ENCODE measurements at regions not wholly inside any gene's neighbourhood (a gene's known extent, or its start where the extent isn't known, plus 50 kb on each side); places are given as distances from the start of the nearest gene placed in this dataset.
"Not testable (repeated sequence)": the region's sequence is repeated elsewhere in the genome, so short reads cannot be mapped to it uniquely, and the experiment has no call there.

DNA sequence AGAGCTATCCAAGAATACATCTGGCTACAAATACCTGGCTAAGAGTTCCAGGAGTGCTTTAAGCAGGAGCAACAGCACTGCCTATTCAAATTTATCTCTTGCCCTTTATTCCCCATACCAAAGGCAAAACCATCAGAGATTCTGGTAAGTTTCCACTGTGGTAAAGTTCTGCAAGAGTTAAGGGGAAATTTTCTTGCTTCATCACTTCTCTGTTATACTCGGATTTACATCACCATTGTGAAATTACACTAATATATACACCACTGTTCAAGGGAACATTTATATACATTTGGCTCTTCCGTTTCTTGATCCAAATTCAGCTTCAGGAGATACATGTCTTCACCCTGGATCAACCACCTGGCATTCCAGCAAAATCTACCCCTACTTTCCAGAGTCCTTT, 70.8 kb upstream of the PTPN13 start:
- no peak for DNase-seq (ENCODE audit: low read depth, low spot score)
- Histone ChIP-seq H3K36me3 (ENCODE audit: control insufficient read depth, insufficient read depth, low read length) (no peaks in the 10 kb centered on the region), H3K27me3 (ENCODE audit: control insufficient read depth, insufficient read depth, low read length) (no peaks in the 10 kb centered on the region), H3K9me3 (ENCODE audit: control insufficient read depth, insufficient read depth, low read length) (no peaks in the 10 kb centered on the region; the same call in 1 of the 2 replicates), H3K27ac (ENCODE audit: low read length) (no peak overlapping the region), H3K4me3 (ENCODE audit: low read length) (no peak overlapping the region), H3K4me1 (ENCODE audit: control insufficient read depth, insufficient read depth, low read length) (no peaks in the 10 kb centered on the region)
- no CpG with 5 or more reads among the region's 2 CpGs for WGBS (ENCODE audit: insufficient coverage, insufficient read length)

DNA sequence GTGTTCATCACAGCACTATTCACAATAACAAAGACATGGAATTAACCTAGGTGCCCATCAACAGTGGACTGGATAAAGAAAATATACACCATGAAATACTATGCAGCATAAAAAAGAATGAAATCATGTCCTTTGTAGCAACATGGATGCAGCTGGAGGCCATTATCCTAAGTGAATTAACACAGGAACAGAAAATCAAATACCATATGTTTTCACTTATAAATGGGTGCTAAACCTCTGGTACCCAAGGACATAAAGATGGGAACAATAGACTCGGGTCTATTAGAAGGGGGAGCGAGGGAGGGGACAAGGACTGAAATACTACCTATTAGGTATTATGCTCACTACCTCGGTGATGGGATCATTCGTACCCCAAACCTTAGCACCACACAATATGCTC, 66.4 kb upstream of the PTPN13 start:
- H3K36me3 ChIP-seq (ENCODE audit: control insufficient read depth, insufficient read depth, low read length); DNase-seq (ENCODE audit: low read depth, low spot score); H3K4me3 ChIP-seq (ENCODE audit: low read length); H3K27ac ChIP-seq (ENCODE audit: low read length); H3K9me3 ChIP-seq (ENCODE audit: control insufficient read depth, insufficient read depth, low read length); H3K27me3 ChIP-seq (ENCODE audit: control insufficient read depth, insufficient read depth, low read length); H3K4me1 ChIP-seq (ENCODE audit: control insufficient read depth, insufficient read depth, low read length): not testable (repeated sequence)
- WGBS (ENCODE audit: insufficient coverage, insufficient read length) = no CpG with 5 or more reads among the region's 4 CpGs

DNA sequence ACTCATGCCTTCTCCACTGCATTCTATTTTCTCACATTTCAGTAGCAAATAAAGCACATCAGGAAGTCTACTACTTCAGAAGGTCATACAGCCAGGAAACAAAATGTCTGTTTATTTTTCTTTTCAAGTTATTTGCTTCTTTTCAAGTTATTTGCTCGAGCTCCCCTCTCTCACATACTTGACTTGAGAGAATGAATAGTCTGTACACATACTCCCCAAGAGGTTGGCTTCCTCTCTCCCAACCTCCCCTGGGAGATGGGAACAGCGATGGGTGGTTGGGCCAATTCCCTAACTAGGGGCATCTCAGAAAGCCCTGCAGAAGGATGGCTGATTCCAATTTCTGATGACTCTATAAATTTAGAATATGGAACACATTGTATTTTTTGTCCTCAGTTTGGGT, 64.7 kb upstream of the PTPN13 start:
- no peak for DNase-seq (ENCODE audit: low read depth, low spot score)
- H3K9me3 ChIP-seq (ENCODE audit: control insufficient read depth, insufficient read depth, low read length) = no peaks in the 10 kb centered on the region

DNA sequence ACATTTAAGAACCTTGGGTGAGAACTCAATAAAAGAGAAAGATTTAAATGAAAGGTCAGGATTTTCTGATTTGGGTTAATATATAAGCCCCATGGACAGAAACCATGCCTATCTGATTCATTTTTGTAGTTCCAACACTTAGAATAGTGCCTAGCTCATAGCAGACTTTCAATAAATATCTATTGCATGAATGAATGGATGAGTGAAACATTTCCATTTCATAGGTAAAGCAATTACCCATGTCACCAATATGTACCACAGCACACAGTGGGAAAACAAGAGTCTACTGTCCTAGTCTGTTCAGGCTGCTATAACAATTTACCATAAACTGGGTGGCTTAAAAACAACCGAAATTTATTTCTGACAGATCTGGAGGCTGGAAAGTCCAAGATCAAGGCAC, 63.9 kb upstream of the PTPN13 start:
- no peaks in the 10 kb centered on the region for H3K36me3 ChIP-seq (ENCODE audit: control insufficient read depth, insufficient read depth, low read length)
- no peak overlapping the region for H3K27ac ChIP-seq (ENCODE audit: low read length)
- H3K9me3 ChIP-seq (ENCODE audit: control insufficient read depth, insufficient read depth, low read length) = no peaks in the 10 kb centered on the region
- H3K4me1 ChIP-seq (ENCODE audit: control insufficient read depth, insufficient read depth, low read length) = no peaks in the 10 kb centered on the region
- no peaks in the 10 kb centered on the region for H3K27me3 ChIP-seq (ENCODE audit: control insufficient read depth, insufficient read depth, low read length)
- DNase-seq (ENCODE audit: low read depth, low spot score) = no peak
- WGBS (ENCODE audit: insufficient coverage, insufficient read length) = no CpG with 5 or more reads among the region's 1 CpG
- H3K4me3 ChIP-seq (ENCODE audit: low read length) = no peak overlapping the region

More for the DNA sequence above, 64.7 kb upstream of the PTPN13 start:
- WGBS (ENCODE audit: insufficient coverage, insufficient read length) = no CpG with 5 or more reads among the region's 2 CpGs
- Histone ChIP-seq H3K27me3 (ENCODE audit: control insufficient read depth, insufficient read depth, low read length) (no peaks in the 10 kb centered on the region), H3K4me3 (ENCODE audit: low read length) (no peak overlapping the region), H3K4me1 (ENCODE audit: control insufficient read depth, insufficient read depth, low read length) (no peaks in the 10 kb centered on the region), H3K27ac (ENCODE audit: low read length) (no peak overlapping the region), H3K36me3 (ENCODE audit: control insufficient read depth, insufficient read depth, low read length) (no peaks in the 10 kb centered on the region)

DNA sequence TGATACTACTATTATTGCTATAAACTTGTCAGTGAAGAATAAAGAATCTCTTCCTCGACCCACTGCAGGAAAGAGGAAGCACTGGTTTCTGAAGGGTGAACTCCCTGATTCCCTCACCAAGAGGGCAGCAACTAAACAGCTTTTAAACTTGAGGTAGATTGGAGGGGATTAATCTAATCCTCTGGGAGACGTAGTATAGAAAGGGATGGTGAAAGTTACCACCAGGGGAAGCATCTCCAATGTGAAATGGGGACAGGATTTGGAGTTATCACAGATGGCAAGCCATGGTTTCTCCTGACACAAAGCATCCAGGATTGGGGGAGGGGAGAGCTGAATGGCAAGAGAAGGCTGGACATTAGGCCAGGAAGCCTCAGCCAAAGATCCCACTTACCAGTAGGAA, 62.7 kb upstream of the PTPN13 start:
- Histone ChIP-seq H3K4me1 (ENCODE audit: control insufficient read depth, insufficient read depth, low read length) (no peaks in the 10 kb centered on the region), H3K9me3 (ENCODE audit: control insufficient read depth, insufficient read depth, low read length) (no peaks in the 10 kb centered on the region), H3K36me3 (ENCODE audit: control insufficient read depth, insufficient read depth, low read length) (no peaks in the 10 kb centered on the region), H3K4me3 (ENCODE audit: low read length) (no peak overlapping the region), H3K27me3 (ENCODE audit: control insufficient read depth, insufficient read depth, low read length) (no peaks in the 10 kb centered on the region), H3K27ac (ENCODE audit: low read length) (no peak overlapping the region)
- no peak for DNase-seq (ENCODE audit: low read depth, low spot score)
- no CpG with 5 or more reads among the region's 2 CpGs for WGBS (ENCODE audit: insufficient coverage, insufficient read length)

DNA sequence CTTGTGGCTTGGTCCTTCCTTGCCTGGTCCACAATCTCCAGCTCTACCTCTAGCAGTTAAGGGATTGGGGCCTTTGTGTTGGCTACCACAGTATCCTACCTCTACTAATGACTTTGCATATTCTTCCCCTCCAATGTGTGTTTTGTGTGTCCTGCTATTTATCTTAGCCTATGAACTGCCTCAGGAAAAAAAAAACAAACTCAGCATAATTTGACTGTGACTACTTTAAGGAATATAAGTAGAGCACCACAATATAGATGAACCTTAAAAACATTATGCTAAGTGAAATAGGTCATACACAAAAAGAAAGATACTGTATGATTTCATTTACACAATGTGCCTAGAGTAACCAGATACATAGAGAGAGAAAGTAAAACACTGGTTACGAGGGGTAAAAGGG, 61.3 kb upstream of the PTPN13 start:
- no peak overlapping the region for H3K4me3 ChIP-seq (ENCODE audit: low read length)
- WGBS (ENCODE audit: insufficient coverage, insufficient read length) = no CpG with 5 or more reads among the region's 1 CpG
- no peaks in the 10 kb centered on the region for H3K4me1 ChIP-seq (ENCODE audit: control insufficient read depth, insufficient read depth, low read length)
- no peaks in the 10 kb centered on the region for H3K9me3 ChIP-seq (ENCODE audit: control insufficient read depth, insufficient read depth, low read length)
- no peak for DNase-seq (ENCODE audit: low read depth, low spot score)
- no peaks in the 10 kb centered on the region for H3K36me3 ChIP-seq (ENCODE audit: control insufficient read depth, insufficient read depth, low read length)
- no peak overlapping the region for H3K27ac ChIP-seq (ENCODE audit: low read length)
- H3K27me3 ChIP-seq (ENCODE audit: control insufficient read depth, insufficient read depth, low read length) = no peaks in the 10 kb centered on the region

DNA sequence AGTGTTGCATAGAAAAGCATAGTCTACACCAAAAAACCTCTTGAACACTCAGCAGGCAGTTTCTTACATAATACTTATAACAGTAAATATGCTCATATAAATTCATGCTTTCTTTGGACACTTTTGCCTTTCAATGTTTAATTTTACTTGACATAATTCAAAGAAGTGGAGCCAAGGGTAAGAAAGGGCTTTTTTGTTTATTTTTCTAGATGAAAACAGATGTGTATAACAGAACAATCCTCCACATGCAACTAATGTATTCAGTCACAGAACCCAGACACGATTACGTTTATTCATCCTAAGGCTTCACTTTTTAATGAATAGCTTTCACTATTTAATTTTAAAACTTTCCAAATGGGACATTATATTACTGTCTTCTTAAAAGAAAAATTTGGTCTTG, 58.0 kb upstream of the PTPN13 start:
- no peaks in the 10 kb centered on the region for H3K4me1 ChIP-seq (ENCODE audit: control insufficient read depth, insufficient read depth, low read length)
- no peak for DNase-seq (ENCODE audit: low read depth, low spot score)
- WGBS (ENCODE audit: insufficient coverage, insufficient read length) = no CpG with 5 or more reads among the region's 2 CpGs

DNA sequence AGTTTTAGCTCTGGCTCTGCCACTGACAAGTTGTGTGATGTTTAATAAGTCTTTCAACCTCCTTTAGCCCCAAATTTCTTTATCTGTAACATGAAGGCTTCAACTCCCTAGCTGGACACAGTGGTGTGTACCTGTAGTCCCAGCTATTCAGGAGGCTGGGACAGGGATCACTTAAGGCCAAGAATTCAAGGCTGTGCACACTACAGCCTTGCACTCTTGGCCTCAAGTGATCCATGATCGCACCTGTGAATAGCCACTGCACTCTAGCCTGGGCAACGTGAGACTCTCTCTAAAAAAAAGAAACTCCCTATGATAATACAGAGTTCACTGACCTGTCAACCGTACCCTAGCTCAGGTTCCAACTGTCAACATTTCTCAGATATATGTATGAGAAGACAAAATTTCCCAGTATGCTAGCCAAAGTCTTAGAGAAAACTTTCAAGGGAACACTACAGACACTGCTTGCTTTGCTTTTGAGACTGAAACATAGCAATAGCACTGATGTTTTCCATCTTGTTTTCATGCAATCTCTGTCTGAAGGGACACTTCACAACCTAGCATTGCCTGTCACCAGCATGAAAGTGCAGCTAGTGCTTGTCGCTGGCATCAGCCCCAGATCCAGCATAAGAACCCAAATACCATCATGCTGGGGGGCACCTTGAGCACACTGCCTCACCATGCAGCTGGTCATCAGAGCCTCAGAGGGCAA, 51.6 kb upstream of the PTPN13 start:
- no peaks in the 10 kb centered on the region for H3K36me3 ChIP-seq (ENCODE audit: control insufficient read depth, insufficient read depth, low read length)
- WGBS (ENCODE audit: insufficient coverage, insufficient read length) = no CpG with 5 or more reads among the region's 4 CpGs
- H3K4me3 ChIP-seq (ENCODE audit: low read length) = no peak overlapping the region
- no peaks in the 10 kb centered on the region for H3K9me3 ChIP-seq (ENCODE audit: control insufficient read depth, insufficient read depth, low read length)
- no peaks in the 10 kb centered on the region for H3K27me3 ChIP-seq (ENCODE audit: control insufficient read depth, insufficient read depth, low read length)
- no peak for DNase-seq (ENCODE audit: low read depth, low spot score)
- no peak overlapping the region for H3K27ac ChIP-seq (ENCODE audit: low read length)
- H3K4me1 ChIP-seq (ENCODE audit: control insufficient read depth, insufficient read depth, low read length) = no peaks in the 10 kb centered on the region

More for the DNA sequence above, 58.0 kb upstream of the PTPN13 start:
- no peak overlapping the region for H3K4me3 ChIP-seq (ENCODE audit: low read length)
- no peaks in the 10 kb centered on the region for H3K36me3 ChIP-seq (ENCODE audit: control insufficient read depth, insufficient read depth, low read length)
- no peak overlapping the region for H3K27ac ChIP-seq (ENCODE audit: low read length)
- no peaks in the 10 kb centered on the region for H3K9me3 ChIP-seq (ENCODE audit: control insufficient read depth, insufficient read depth, low read length)
- H3K27me3 ChIP-seq (ENCODE audit: control insufficient read depth, insufficient read depth, low read length) = no peaks in the 10 kb centered on the region

DNA sequence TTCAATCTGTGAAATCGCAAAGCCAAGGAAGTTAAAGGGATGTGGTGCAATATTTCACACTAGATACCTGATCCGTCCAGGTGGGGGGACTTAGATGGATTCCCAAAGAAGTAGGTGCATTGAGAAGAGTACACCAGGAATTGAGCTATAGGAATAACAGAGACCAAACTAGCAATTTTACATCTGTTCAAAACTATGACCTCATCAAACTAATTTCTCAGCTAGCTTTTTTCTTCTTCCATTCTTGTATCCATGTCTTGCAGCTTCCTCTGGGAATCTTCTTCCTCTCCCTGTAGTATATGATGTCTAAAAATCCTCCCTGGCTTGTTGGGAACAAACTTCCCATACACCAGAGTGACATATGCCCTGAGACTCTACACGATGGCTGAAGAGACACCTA, 51.0 kb upstream of the PTPN13 start:
- Histone ChIP-seq H3K27ac (ENCODE audit: low read length) (no peak overlapping the region), H3K4me3 (ENCODE audit: low read length) (no peak overlapping the region), H3K9me3 (ENCODE audit: control insufficient read depth, insufficient read depth, low read length) (no peaks in the 10 kb centered on the region), H3K27me3 (ENCODE audit: control insufficient read depth, insufficient read depth, low read length) (no peaks in the 10 kb centered on the region), H3K4me1 (ENCODE audit: control insufficient read depth, insufficient read depth, low read length) (no peaks in the 10 kb centered on the region), H3K36me3 (ENCODE audit: control insufficient read depth, insufficient read depth, low read length) (no peaks in the 10 kb centered on the region)
- no peak for DNase-seq (ENCODE audit: low read depth, low spot score)
- WGBS (ENCODE audit: insufficient coverage, insufficient read length) = no CpG with 5 or more reads among the region's 3 CpGs

DNA sequence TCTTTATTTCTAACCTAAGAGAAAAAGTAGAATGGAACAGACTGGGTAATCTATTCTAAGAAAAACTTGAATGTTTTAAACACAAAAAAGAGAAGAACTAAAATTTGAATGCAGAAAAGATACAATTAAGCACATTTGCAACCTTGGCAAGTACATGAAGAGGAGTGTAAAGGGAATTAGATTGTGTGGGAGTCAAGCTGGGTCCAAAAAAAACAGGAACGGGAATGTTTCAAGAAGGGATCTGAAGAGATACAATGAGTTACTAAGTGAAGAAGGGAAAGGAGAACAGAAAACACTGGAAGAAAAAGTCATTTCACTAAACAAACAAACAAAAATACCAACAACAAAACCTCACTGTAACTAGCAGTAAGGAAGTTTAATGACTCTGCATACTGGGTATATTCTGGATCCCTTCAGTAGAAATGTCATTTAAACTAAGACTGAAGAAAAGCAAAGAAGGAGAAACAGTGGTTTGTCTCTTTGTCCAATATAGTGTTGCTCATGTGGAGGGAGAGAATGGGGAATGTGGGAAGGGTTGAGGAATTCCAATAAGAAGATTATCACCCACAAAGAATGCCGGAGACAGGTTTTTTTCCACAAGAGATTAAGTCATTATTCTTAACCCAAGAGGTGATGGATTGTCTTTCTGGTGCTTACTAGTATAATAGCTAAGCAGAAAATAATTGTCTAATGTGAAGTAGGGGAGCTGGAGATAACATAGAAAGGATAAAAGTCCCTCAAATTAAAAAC, 50.4 kb upstream of the PTPN13 start:
- H3K36me3 ChIP-seq (ENCODE audit: control insufficient read depth, insufficient read depth, low read length) = no peaks in the 10 kb centered on the region
- H3K9me3 ChIP-seq (ENCODE audit: control insufficient read depth, insufficient read depth, low read length) = no peaks in the 10 kb centered on the region
- no peak for DNase-seq (ENCODE audit: low read depth, low spot score)
- H3K4me3 ChIP-seq (ENCODE audit: low read length) = no peak overlapping the region
- H3K27me3 ChIP-seq (ENCODE audit: control insufficient read depth, insufficient read depth, low read length) = no peaks in the 10 kb centered on the region
- H3K4me1 ChIP-seq (ENCODE audit: control insufficient read depth, insufficient read depth, low read length) = no peaks in the 10 kb centered on the region
- WGBS (ENCODE audit: insufficient coverage, insufficient read length) = no CpG with 5 or more reads among the region's 2 CpGs
- no peak overlapping the region for H3K27ac ChIP-seq (ENCODE audit: low read length)

Data from iPS DF 6.9 (cell line).